DOHH2 (cell line): ENCODE measurements at regions not wholly inside any gene's neighbourhood (a gene's known extent, or its start where the extent isn't known, plus 50 kb on each side); places are given as distances from the start of the nearest gene placed in this dataset.

Experiments used
- EZH2phosphoT487 ChIP-seq: fragments of 200-600 bp; sonication (generic); IDR thresholded peaks from 2 replicates; pipeline ENCODE4 v1.6.1; 2017; ENCODE audit warnings: borderline replicate concordance, mild to moderate bottlenecking, antibody characterized with exemption, low read length, moderate library complexity, mixed read lengths
- TF ChIP-seq, protein P1 (sequence below): fragments of 200-600 bp; sonication (generic); IDR thresholded peaks from one replicate; pipeline ENCODE4 v1.5.1; 2014; ENCODE audit warnings: antibody characterized with exemption, mild to moderate bottlenecking, low read depth, low read length; ENCODE audit not compliant: poor library complexity, severe bottlenecking

DNA sequence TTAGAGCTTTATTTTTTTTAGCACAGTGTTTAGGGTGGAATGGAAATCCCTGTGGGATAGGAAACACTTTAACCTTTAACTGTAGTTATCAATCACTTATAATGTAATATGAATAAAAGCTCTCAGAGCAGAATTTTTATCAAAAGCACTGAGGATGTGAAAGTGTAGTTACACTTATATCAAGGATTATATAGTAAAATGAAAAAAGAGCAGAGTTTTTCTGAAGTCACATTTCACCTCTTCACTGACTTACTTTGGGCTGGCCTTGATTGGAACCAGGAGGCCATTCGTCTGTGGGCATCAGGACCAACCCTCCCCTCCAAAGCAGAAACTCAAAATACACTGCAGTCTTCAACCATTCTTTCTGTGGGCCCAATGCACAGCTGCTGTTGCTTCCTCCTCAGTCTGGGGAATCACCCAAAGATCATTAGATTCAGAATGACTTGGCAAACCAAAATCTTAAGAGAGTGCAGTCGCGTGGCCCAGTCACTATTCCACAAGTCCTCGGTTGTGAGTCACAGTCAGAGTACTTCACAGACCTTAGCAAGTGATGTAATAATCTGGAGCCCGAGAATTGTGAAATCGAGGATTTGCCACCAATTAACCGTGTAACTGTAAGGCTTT lies 132.6 kb upstream of the COL8A1 start:
- TF ChIP-seq, protein P1, sequence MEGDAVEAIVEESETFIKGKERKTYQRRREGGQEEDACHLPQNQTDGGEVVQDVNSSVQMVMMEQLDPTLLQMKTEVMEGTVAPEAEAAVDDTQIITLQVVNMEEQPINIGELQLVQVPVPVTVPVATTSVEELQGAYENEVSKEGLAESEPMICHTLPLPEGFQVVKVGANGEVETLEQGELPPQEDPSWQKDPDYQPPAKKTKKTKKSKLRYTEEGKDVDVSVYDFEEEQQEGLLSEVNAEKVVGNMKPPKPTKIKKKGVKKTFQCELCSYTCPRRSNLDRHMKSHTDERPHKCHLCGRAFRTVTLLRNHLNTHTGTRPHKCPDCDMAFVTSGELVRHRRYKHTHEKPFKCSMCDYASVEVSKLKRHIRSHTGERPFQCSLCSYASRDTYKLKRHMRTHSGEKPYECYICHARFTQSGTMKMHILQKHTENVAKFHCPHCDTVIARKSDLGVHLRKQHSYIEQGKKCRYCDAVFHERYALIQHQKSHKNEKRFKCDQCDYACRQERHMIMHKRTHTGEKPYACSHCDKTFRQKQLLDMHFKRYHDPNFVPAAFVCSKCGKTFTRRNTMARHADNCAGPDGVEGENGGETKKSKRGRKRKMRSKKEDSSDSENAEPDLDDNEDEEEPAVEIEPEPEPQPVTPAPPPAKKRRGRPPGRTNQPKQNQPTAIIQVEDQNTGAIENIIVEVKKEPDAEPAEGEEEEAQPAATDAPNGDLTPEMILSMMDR, result no peak
- TF ChIP-seq EZH2phosphoT487, result no peak
